ENCODE measurements at regions not wholly inside any gene's neighbourhood (a gene's known extent, or its start where the extent isn't known, plus 50 kb on each side); places are given as distances from the start of the nearest gene placed in this dataset.

DNA sequence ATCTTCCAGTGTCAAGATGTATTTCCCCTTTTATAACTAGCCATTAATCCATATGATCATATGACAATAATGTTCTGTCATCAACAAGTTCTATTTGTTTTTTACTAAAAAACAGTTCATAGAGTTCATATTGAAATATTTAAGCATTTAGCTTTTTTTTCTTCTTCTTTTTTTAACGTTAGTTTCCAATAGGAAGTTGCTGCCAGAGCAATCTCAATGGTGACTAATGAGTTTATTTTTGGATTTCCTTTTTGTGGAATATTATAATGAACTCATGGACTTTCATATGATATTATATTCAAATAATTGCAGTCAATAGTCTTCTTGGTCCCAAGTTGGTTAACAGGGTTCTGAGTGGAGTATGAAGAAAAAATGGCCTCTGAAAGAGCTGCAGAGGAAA lies 343.3 kb downstream of the BCKDHB start:
- H3K27ac ChIP-seq, result no peak overlapping the region
- H3K9me3 ChIP-seq, result no peaks in the 10 kb centered on the region
- intact Hi-C loops (cut with DNase I), result no loop called here
- H3K27me3 ChIP-seq (ENCODE audit: insufficient read depth in 3 of 3, low read length in 2 of 3), result no peaks in the 10 kb centered on the region
- ATAC-seq, result no peak
- no peak for DNase-seq
- WGBS, 3 donors, result 25 to 43% (median 36%) methylated on average over 1 of the region's 1 CpG
- no peaks in the 10 kb centered on the region for H3K36me3 ChIP-seq (ENCODE audit: insufficient read depth in 1 of 2, low read depth in 1 of 2)
- TF ChIP-seq, protein P1, sequence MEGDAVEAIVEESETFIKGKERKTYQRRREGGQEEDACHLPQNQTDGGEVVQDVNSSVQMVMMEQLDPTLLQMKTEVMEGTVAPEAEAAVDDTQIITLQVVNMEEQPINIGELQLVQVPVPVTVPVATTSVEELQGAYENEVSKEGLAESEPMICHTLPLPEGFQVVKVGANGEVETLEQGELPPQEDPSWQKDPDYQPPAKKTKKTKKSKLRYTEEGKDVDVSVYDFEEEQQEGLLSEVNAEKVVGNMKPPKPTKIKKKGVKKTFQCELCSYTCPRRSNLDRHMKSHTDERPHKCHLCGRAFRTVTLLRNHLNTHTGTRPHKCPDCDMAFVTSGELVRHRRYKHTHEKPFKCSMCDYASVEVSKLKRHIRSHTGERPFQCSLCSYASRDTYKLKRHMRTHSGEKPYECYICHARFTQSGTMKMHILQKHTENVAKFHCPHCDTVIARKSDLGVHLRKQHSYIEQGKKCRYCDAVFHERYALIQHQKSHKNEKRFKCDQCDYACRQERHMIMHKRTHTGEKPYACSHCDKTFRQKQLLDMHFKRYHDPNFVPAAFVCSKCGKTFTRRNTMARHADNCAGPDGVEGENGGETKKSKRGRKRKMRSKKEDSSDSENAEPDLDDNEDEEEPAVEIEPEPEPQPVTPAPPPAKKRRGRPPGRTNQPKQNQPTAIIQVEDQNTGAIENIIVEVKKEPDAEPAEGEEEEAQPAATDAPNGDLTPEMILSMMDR (IDR thresholded peaks at IDR 0.05), result no peak
- no peaks in the 10 kb centered on the region for H3K4me1 ChIP-seq
- no peak overlapping the region for H3K4me3 ChIP-seq

DNA sequence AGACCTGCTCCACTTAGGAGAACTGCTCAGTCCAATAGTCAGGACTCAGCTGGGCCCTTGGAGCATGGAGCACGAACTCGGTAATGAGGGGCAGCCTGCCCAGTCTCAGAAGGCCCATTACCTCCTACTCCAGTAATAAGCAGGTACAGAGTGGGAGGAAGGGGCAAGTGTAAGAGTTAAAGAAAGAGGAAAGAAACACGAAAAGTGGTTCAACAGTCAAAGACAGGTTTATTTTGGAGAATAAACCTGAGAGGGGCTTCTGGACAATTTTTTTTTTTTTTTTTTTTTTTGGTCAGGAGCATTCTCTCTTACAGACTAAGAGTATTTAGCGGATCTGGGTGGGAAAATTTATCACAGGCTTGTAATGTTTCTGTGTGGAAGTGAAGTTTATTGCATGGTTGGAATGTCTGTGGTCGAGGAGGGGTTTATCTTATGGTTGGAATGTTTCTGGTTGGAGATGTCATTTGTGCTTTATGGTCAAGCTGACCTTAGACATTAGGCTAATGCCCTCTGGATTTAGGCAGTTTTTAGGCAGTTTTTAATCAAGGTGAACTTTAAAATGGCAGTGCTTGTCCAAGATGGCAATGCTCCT lies 340.1 kb downstream of the BCKDHB start:
- H3K27ac ChIP-seq, result no peak overlapping the region
- TF ChIP-seq, protein P1 (IDR thresholded peaks at IDR 0.05), result no peak
- H3K4me3 ChIP-seq, result no peak overlapping the region
- intact Hi-C loops (cut with DNase I), result no loop called here
- no peaks in the 10 kb centered on the region for H3K9me3 ChIP-seq
- 91 to 97% (median 93%) methylated on average over 5 of the region's 5 CpGs for WGBS, 3 donors
- H3K4me1 ChIP-seq, result no peaks in the 10 kb centered on the region
- no peaks in the 10 kb centered on the region for H3K27me3 ChIP-seq (ENCODE audit: insufficient read depth in 3 of 3, low read length in 2 of 3)
- ATAC-seq (no peak), DNase-seq (no peak)
- no peaks in the 10 kb centered on the region for H3K36me3 ChIP-seq (ENCODE audit: insufficient read depth in 1 of 2, low read depth in 1 of 2)

DNA sequence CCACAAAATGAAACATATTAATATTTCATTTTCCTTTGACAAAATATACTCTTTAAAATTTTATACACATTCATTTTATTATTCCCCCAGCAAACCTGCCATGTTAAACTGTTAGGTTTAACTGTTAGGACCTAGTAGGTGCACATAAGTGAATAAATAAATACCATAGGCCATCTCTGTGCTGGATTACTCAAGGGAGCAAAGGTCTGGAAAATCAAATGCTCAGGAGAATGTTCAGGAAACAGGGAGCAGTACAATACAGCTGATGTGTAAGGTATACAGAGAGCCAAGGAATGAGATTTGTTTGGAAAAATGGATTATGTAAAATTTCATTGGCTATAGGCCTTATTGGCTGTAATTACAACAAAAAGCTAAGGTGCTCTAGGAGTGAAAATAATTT lies 339.3 kb downstream of the BCKDHB start:
- ATAC-seq, result no peak
- Histone ChIP-seq H3K27me3 (ENCODE audit: insufficient read depth in 3 of 3, low read length in 2 of 3) (no peaks in the 10 kb centered on the region), H3K27ac (no peak overlapping the region), H3K4me3 (no peak overlapping the region), H3K36me3 (ENCODE audit: insufficient read depth in 1 of 2, low read depth in 1 of 2) (no peaks in the 10 kb centered on the region), H3K4me1 (no peaks in the 10 kb centered on the region), H3K9me3 (no peaks in the 10 kb centered on the region)
- TF ChIP-seq, protein P1 (IDR thresholded peaks at IDR 0.05), result no peak
- no peak for DNase-seq
- intact Hi-C loops (cut with DNase I), result no loop called here

DNA sequence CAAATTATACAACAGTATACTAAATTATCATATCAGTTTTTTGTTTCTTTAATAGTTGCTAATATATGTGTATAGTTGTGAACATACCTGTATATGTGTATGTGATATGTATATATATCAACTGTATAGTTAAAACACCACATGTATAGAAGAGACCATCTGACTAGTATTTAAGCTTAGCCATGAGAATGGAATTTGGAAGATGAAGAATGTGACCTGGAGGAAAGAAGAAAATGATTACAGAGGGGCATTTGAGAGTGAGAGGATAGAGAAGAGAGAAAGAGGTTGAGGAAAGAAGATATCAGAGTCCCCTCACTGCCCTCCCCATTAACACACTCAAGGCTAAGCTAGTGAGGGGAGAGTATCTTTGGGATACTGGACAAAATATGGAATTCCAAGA lies 335.9 kb downstream of the BCKDHB start:
- DNase-seq (no peak), ATAC-seq (no peak)
- no peaks in the 10 kb centered on the region for H3K27me3 ChIP-seq (ENCODE audit: insufficient read depth in 3 of 3, low read length in 2 of 3)
- intact Hi-C loops (cut with DNase I), result no loop called here
- no peaks in the 10 kb centered on the region for H3K4me1 ChIP-seq
- TF ChIP-seq, protein P1 (IDR thresholded peaks at IDR 0.05), result no peak
- H3K9me3 ChIP-seq, result no peaks in the 10 kb centered on the region
- no peak overlapping the region for H3K4me3 ChIP-seq
- H3K36me3 ChIP-seq (ENCODE audit: insufficient read depth in 1 of 2, low read depth in 1 of 2), result no peaks in the 10 kb centered on the region
- no peak overlapping the region for H3K27ac ChIP-seq

DNA sequence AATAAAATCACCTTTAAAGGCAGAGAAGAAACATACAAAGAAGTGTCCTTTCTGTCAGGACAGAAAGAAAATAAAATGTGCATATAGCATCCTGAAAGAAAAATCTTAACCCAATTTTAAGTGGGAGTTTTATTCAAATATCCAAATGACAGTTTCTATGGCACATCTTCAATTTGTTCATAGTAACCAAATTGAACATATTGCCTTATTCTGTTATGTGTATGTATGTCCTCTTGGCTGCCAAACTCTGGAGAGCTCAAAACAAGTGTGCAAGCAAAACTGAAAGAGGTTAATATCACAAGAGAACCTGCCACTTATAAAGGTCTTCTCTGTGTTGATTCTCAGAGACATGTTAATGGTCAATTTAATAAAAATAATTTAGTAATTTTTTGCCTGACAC lies 334.7 kb downstream of the BCKDHB start:
- Histone ChIP-seq H3K27ac (no peak overlapping the region), H3K27me3 (ENCODE audit: insufficient read depth in 3 of 3, low read length in 2 of 3) (no peaks in the 10 kb centered on the region), H3K9me3 (no peaks in the 10 kb centered on the region), H3K4me3 (no peak overlapping the region), H3K4me1 (no peaks in the 10 kb centered on the region), H3K36me3 (ENCODE audit: insufficient read depth in 1 of 2, low read depth in 1 of 2) (no peaks in the 10 kb centered on the region)
- DNase-seq, result no peak
- TF ChIP-seq, protein P1 (IDR thresholded peaks at IDR 0.05), result no peak
- ATAC-seq, result no peak
- intact Hi-C loops (cut with DNase I), result no loop called here

All from psoas muscle (tissue), 7 donors.